ENCODE measurements at regions not wholly inside any gene's neighbourhood (a gene's known extent, or its start where the extent isn't known, plus 50 kb on each side); places are given as distances from the start of the nearest gene placed in this dataset.

- no peak for ATAC-seq
- intact Hi-C loops (cut with micrococcal nuclease; ENCODE audit: unreplicated experiment) = no loop called here
- BruUV-seq (replicated peaks) = no TSS peak
These were observed 164.3 kb downstream of the GRIN2B start for GRCh38 chr12:13817131-13817530.

GRCh38 chr12:13816394-13816793 lies 165.0 kb downstream of the GRIN2B start:
- no peaks in the 10 kb centered on the region for H3K9me3 ChIP-seq (ENCODE audit: control insufficient read depth, insufficient read depth, low read depth, low read length)
- no peak for ATAC-seq

More at GRCh38 chr12:13817131-13817530, 164.3 kb downstream of the GRIN2B start:
- H3K4me1 ChIP-seq (ENCODE audit: control insufficient read depth, insufficient read depth, low read length) = no peaks in the 10 kb centered on the region
- DNase-seq (ENCODE audit: low read depth, low spot score) = no peak
- H3K4me3 ChIP-seq (ENCODE audit: low read depth in 2 of 2, low read length in 2 of 2) = no peak overlapping the region
- H3K9me3 ChIP-seq (ENCODE audit: control insufficient read depth, insufficient read depth, low read depth, low read length) = no peaks in the 10 kb centered on the region
- in situ Hi-C loops (cut with HindIII; ENCODE audit: low pct_unique_long_range_greater_than_20kb, low sequenced_read_pairs) = no loop called here
- CTCF ChIA-PET = no interaction called here
- no peaks in the 10 kb centered on the region for H3K27me3 ChIP-seq (ENCODE audit: control insufficient read depth, insufficient read depth, low read length)
- POLR2A ChIA-PET = no interaction called here
- TF ChIP-seq POLR2AphosphoS5 (IDR thresholded peaks at IDR 0.05; ENCODE audit: low read depth, low read length) (no peak), SIN3A (IDR thresholded peaks at IDR 0.05; ENCODE audit: borderline replicate concordance, insufficient read depth, low read depth, low read length) (no peak), REST (IDR thresholded peaks at IDR 0.05; ENCODE audit: insufficient read depth in 1 of 2, low read depth in 2 of 2, low read length in 1 of 2) (no peak), CTCF (IDR thresholded peaks at IDR 0.05) (no peak), TCF7L2 (IDR thresholded peaks at IDR 0.05; ENCODE audit: low read depth, low read length) (no peak)
- no peaks in the 10 kb centered on the region for H3K36me3 ChIP-seq (ENCODE audit: control insufficient read depth, insufficient read depth, low read length)
- H3K27ac ChIP-seq (ENCODE audit: low read length) = no peak overlapping the region

More at GRCh38 chr12:13816394-13816793, 165.0 kb downstream of the GRIN2B start:
- intact Hi-C loops (cut with micrococcal nuclease; ENCODE audit: unreplicated experiment) (no loop called here), in situ Hi-C loops (cut with HindIII; ENCODE audit: low pct_unique_long_range_greater_than_20kb, low sequenced_read_pairs) (no loop called here)
- CTCF ChIA-PET = no interaction called here
- Histone ChIP-seq H3K4me1 (ENCODE audit: control insufficient read depth, insufficient read depth, low read length) (no peaks in the 10 kb centered on the region), H3K4me3 (ENCODE audit: low read depth in 2 of 2, low read length in 2 of 2) (no peak overlapping the region), H3K36me3 (ENCODE audit: control insufficient read depth, insufficient read depth, low read length) (no peaks in the 10 kb centered on the region), H3K27ac (ENCODE audit: low read length) (no peak overlapping the region), H3K27me3 (ENCODE audit: control insufficient read depth, insufficient read depth, low read length) (no peaks in the 10 kb centered on the region)
- DNase-seq (ENCODE audit: low read depth, low spot score) = no peak
- POLR2A ChIA-PET = no interaction called here
- no peak for TF ChIP-seq REST (IDR thresholded peaks at IDR 0.05; ENCODE audit: insufficient read depth in 1 of 2, low read depth in 2 of 2, low read length in 1 of 2)
- no peak for TF ChIP-seq POLR2AphosphoS5 (IDR thresholded peaks at IDR 0.05; ENCODE audit: low read depth, low read length)
- TF ChIP-seq CTCF (IDR thresholded peaks at IDR 0.05) = no peak
- no peak for TF ChIP-seq SIN3A (IDR thresholded peaks at IDR 0.05; ENCODE audit: borderline replicate concordance, insufficient read depth, low read depth, low read length)
- no peak for TF ChIP-seq TCF7L2 (IDR thresholded peaks at IDR 0.05; ENCODE audit: low read depth, low read length)
- BruUV-seq (replicated peaks) = no TSS peak

Measured in Panc1 (cell line).